Endometrial microvascular endothelial cells (primary cell): ENCODE measurements at regions not wholly inside any gene's neighbourhood (a gene's known extent, or its start where the extent isn't known, plus 50 kb on each side); places are given as distances from the start of the nearest gene placed in this dataset.

Experiments
- in situ Hi-C: cut with HindIII; loops from 2 replicates; pipeline ENCODE4 v1.10.0; 2017; ENCODE audit warnings: low sequenced_read_pairs, low pct_unique_long_range_greater_than_20kb; ENCODE audit errors: inconsistent ontology term

- in situ Hi-C loops = no loop called here
These were observed 290.1 kb downstream of the MFSD1 start for GRCh38 chr3:159091936-159092335.

GRCh38 chr3:159102001-159102400 lies 300.1 kb downstream of the MFSD1 start:
- in situ Hi-C loops = no loop called here

DNA sequence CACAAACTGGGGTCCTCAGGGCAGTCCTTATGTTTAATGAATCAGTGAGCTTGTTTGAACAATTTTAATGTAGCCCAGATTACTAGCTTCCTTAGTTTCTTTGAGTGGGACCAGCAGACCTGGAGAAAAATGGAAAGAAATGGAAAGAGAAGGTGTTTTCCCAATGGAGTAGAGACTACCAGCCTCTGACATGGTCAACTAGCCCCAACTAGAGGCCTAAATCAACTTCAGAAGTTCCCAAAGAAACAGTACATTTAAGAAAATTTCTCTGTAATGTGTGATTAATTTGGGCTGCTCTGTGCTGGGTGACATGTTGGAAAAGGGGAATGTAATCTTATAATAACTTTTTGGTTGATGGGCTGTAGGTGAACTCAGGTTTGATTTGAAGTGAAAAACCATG lies 310.9 kb downstream of the MFSD1 start:
- in situ Hi-C loops = no loop called here

GRCh38 chr3:159113221-159113875 lies 311.5 kb downstream of the MFSD1 start:
- in situ Hi-C loops = no loop called here

- in situ Hi-C loops = no loop called here
These were observed 312.7 kb downstream of the MFSD1 start for GRCh38 chr3:159114582-159114981.

GRCh38 chr3:159123877-159124276 lies 322.0 kb downstream of the MFSD1 start:
- in situ Hi-C loops = no loop called here

- in situ Hi-C loops = no loop called here
These were observed 324.6 kb downstream of the MFSD1 start for GRCh38 chr3:159126261-159127020.

GRCh38 chr3:159127021-159127392 lies 325.2 kb downstream of the MFSD1 start:
- in situ Hi-C loops = no loop called here

DNA sequence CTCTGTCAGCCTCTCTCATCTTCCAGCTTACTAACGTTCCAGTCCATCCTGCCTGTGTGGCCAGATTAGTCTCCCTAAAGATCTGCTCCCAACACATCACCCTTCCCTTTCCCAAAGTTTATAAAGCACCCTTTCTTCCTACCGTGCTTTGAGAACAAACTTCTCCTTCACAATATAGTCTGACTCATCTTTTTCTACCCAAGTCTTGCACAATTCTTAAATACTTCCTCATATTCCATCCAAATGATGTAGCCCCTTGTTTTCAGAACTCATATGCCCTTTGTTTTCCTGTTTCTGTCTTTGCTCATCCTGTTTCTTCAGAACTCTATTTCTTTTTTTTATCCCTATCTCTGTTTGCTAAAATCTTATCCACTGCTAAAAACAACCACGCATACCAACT lies 326.8 kb downstream of the MFSD1 start:
- in situ Hi-C loops = no loop called here

DNA sequence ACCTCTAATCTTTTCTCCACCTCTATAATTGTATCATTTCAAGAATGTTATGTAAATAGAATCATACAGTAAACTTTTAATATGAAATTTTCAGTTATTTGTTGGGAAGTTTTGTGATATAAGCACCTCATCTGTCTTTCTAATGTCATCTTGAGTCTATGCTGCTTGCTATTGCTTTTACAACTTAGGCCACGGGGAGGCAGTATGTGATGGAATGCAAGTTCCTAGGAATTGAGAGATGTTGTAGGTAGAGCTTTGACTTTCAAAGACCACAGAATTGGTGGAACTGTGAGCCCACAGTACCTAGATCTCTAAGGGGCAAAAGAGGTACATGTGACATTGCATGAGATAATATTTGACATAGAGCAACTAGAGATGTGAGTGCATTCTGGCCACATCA lies 328.3 kb downstream of the MFSD1 start:
- in situ Hi-C loops = no loop called here

DNA sequence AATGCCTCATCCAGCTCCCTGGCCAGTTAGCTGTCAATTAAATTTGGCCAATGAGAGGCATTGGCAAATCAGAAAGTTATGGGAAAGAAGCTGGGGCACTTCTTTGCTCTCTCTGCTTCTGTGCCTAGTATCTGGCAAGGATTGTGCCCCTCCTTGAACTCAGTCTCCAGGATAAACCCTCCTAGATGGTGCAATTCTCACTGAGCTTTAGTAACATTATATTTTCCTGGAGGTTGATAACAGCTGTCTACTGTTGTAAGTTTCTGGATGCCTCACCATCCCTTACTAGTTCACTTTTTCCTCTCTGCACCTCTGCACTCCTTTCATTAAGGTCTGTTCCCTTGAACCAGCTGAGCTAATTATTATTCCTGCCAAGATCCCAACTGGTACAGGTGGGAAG lies 329.5 kb downstream of the MFSD1 start:
- in situ Hi-C loops = no loop called here

- in situ Hi-C loops = no loop called here
These were observed 336.1 kb downstream of the MFSD1 start for GRCh38 chr3:159137949-159138348.

DNA sequence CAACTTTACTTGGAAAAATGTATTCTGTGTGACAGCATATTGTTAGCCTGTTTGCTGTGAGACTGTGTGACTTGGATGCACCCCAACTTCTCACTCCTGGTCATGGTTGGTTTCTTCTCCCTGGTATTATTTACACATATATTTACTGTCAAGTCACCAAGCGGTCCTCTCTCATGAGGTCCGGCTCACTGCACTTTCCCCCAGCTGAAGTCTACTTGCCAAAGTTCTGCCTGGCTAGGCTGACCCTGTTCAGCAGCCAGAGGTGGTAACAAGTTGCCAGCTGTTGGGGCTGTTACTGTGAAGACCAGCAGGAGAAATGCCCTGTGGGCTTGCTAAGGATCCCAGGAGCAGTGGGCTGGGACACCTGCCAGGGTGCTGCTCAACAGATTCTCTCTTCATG lies 337.5 kb downstream of the MFSD1 start:
- in situ Hi-C loops = no loop called here

DNA sequence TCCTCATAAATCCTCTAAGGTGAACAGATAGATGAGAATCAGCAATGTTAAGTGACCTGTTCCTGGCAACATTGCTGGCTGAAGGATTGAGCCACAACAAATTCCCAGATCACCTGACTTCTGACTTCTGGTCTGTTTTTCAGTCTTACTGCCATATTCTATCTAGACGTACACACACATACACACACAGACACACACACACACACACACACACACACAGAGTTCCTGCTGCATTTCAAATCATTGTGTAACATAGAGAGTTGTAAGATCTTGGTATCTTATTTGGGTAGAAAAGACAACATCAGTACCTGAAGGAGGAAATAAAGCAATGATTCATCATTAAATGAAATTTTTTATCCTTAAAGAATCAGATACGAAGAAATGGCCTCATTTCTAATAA lies 342.6 kb downstream of the MFSD1 start:
- in situ Hi-C loops = no loop called here

- in situ Hi-C loops = no loop called here
These were observed 343.0 kb downstream of the MFSD1 start for GRCh38 chr3:159144891-159145290.

- in situ Hi-C loops = no loop called here
These were observed 344.5 kb downstream of the MFSD1 start for GRCh38 chr3:159146392-159146791.

DNA sequence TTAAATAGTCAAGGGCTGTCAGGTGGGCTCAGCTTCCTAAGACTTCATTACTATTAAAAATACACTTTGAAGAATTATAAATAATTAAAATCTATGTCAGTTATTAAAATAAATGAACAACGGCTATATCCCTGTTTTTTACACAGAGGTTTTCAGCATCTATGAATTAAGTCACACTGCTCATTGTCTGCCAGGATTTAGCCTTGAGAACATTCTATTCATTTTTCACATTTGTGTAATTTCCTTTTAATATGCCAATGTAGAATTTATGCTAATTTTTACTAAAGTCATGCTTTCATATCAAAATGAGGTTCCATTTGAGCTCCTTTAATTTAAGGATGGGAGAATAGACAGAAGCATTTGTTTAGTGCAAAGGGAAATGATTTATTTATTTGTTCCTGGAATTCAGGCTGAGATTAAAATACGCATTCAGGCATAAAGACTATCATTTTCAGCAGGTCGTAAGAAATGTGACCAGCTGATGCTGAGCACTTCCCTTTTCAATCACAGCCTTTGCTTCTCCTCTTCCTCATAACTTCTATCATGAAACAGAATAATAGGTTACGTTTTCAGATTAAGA lies 345.1 kb downstream of the MFSD1 start:
- in situ Hi-C loops = no loop called here

GRCh38 chr3:159147813-159148212 lies 346.0 kb downstream of the MFSD1 start:
- in situ Hi-C loops = no loop called here

- in situ Hi-C loops = no loop called here
These were observed 346.6 kb downstream of the MFSD1 start for GRCh38 chr3:159148466-159148865.

GRCh38 chr3:159149131-159149530 lies 347.3 kb downstream of the MFSD1 start:
- in situ Hi-C loops = no loop called here
